Progenitor cell of endocrine pancreas (in vitro differentiated cells): ENCODE measurements at regions not wholly inside any gene's neighbourhood (a gene's known extent, or its start where the extent isn't known, plus 50 kb on each side); places are given as distances from the start of the nearest gene placed in this dataset.

Experiments
- DNase-seq: peaks from one replicate; pipeline ENCODE4 v3.0.0; 2021; ENCODE audit warnings: low spot score; ENCODE audit not compliant: unreplicated experiment
- H3K27ac Mint-ChIP-seq: 2 replicates; pipeline ENCODE4 v1.8.0; 2021; ENCODE audit warnings: mild to moderate bottlenecking, moderate library complexity, mixed read lengths
- H3K27me3 Mint-ChIP-seq: 2 replicates; pipeline ENCODE4 v1.8.0; 2021; ENCODE audit warnings: mixed read lengths
- H3K36me3 Mint-ChIP-seq: 2 replicates; pipeline ENCODE4 v1.8.0; 2022; ENCODE audit warnings: mixed read lengths; ENCODE audit not compliant: insufficient read depth
- H3K4me1 Mint-ChIP-seq: 2 replicates; pipeline ENCODE4 v1.8.0; 2021; ENCODE audit warnings: low read depth, mixed read lengths
- H3K4me3 Mint-ChIP-seq: 2 replicates; pipeline ENCODE4 v1.8.0; 2021; ENCODE audit warnings: low read depth, mild to moderate bottlenecking, moderate library complexity, mixed read lengths
- H3K9me3 Mint-ChIP-seq: 2 replicates; pipeline ENCODE4 v1.8.0; 2021; ENCODE audit warnings: low read depth, mixed read lengths
- TF ChIP-seq, protein P1 (sequence below): fragments of 200-600 bp; sonication (generic); IDR thresholded peaks from one replicate; pipeline ENCODE4 v1.5.0; 2021; ENCODE audit warnings: antibody characterized with exemption, mild to moderate bottlenecking; ENCODE audit not compliant: unreplicated experiment

DNA sequence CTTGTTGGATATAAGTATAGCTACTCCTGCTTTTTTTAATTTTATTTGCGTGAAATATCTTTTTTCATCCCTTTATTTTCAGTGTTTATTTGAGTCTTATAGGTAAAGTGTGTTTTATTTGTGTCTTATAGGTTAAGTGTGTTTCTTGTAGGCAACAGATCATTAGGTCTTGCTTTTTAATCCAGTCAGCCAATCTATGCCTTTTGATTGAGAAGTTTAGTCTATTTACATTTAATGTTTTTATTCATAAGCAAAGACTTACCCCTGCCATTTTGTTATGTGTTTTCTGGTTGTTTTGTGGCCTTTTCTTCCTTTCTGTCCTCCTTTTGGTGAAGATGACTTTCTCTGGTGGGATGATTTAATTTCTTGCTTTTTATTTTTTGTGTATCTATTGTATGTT, 232.0 kb downstream of the RAP2B start:
- no peak overlapping the region for H3K27ac Mint-ChIP-seq
- H3K4me1 Mint-ChIP-seq = no peaks in the 10 kb centered on the region
- no peaks in the 10 kb centered on the region for H3K27me3 Mint-ChIP-seq
- peaks cover 23% of the 10 kb centered on the region for H3K9me3 Mint-ChIP-seq
- no peak for DNase-seq
- no peak overlapping the region for H3K4me3 Mint-ChIP-seq
- peaks cover 3% of the 10 kb centered on the region for H3K36me3 Mint-ChIP-seq
- TF ChIP-seq, protein P1, sequence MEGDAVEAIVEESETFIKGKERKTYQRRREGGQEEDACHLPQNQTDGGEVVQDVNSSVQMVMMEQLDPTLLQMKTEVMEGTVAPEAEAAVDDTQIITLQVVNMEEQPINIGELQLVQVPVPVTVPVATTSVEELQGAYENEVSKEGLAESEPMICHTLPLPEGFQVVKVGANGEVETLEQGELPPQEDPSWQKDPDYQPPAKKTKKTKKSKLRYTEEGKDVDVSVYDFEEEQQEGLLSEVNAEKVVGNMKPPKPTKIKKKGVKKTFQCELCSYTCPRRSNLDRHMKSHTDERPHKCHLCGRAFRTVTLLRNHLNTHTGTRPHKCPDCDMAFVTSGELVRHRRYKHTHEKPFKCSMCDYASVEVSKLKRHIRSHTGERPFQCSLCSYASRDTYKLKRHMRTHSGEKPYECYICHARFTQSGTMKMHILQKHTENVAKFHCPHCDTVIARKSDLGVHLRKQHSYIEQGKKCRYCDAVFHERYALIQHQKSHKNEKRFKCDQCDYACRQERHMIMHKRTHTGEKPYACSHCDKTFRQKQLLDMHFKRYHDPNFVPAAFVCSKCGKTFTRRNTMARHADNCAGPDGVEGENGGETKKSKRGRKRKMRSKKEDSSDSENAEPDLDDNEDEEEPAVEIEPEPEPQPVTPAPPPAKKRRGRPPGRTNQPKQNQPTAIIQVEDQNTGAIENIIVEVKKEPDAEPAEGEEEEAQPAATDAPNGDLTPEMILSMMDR = no peak

DNA sequence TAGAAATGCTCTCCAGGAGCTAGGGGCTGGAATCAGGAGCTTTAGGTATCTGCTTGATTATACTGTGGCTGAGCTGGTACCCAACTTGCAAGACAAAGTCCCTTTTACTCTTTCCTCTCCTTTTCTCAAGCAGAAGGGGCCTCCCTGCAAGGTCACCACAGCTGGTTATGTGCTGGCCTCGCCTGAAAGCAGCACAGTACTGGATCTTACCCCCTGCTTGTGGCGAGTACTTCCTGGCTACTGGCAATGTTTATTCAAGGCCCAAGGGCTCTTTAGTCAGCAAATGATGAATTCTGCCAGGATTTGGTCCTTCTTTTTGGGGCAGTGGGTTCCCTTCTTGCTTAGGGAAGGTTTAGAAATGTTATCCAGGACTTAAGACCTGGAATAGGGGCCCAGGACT, 234.6 kb downstream of the RAP2B start:
- no peak for DNase-seq
- no peaks in the 10 kb centered on the region for H3K4me1 Mint-ChIP-seq
- TF ChIP-seq, protein P1 = no peak
- H3K36me3 Mint-ChIP-seq = peaks cover 3% of the 10 kb centered on the region
- no peaks in the 10 kb centered on the region for H3K27me3 Mint-ChIP-seq
- H3K9me3 Mint-ChIP-seq = peaks cover 23% of the 10 kb centered on the region
- H3K4me3 Mint-ChIP-seq = no peak overlapping the region
- no peak overlapping the region for H3K27ac Mint-ChIP-seq

DNA sequence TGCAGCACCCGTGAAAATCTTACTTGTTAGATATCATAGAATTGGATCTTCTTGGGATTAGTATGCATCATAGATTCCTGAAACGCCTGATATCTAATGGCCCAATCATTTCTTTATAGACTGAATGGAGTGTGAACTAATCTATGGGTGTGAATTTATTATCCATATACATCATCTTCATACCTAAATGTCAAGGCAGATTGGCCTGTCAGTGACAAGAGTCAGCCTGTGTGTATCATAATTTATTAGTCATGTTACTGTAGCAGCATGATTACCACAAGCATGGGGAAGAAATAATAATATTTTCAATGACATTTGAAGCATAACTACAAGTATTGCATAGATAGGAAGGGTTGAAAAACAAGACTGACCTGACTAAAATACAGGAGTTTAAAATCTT, 235.8 kb downstream of the RAP2B start:
- Mint-ChIP-seq H3K9me3 (peaks cover 16% of the 10 kb centered on the region), H3K4me3 (no peak overlapping the region), H3K27ac (no peak overlapping the region), H3K4me1 (no peaks in the 10 kb centered on the region), H3K36me3 (peaks cover 3% of the 10 kb centered on the region), H3K27me3 (no peaks in the 10 kb centered on the region)
- TF ChIP-seq, protein P1 = no peak
- DNase-seq = no peak

DNA sequence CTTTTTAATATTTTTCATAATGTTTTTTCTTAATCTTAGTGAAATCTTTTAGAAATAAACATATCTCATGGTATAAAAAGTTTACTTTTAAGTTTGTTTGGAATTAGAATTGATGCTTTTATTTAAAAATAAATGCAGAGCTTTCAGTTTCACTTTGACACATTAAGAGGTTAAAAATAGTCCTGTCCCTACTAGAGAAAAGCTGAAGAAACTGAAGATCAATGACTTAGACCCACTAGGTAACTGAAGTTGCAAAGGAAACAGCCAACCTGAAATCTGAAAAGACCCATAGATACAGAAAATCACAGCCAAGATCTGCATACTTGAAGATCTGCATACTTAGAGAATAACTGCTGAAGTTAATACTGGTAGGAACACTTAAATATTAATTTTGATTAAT, 237.6 kb downstream of the RAP2B start:
- no peaks in the 10 kb centered on the region for H3K27me3 Mint-ChIP-seq
- H3K4me3 Mint-ChIP-seq = no peak overlapping the region
- no peaks in the 10 kb centered on the region for H3K9me3 Mint-ChIP-seq
- no peak overlapping the region for H3K27ac Mint-ChIP-seq
- TF ChIP-seq, protein P1 = no peak
- DNase-seq = no peak
- no peaks in the 10 kb centered on the region for H3K36me3 Mint-ChIP-seq
- H3K4me1 Mint-ChIP-seq = no peaks in the 10 kb centered on the region

DNA sequence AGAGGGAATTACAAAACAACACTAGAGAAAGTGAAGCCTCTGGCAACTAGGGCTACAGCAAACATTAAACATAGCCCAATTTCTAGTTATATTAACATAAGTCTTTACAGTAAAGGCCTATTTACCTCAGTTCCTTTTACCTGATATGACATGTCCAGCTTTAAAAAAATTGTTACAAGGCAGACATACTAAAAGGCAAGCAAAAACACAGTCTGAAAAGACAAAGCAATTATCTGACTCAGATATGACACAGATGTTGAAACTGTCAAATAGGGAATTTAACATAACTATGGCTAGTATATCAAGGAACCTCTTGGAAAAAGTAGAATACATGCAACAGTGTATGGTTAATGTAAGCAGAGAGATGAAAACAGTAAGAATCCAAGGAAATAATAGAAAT, 238.6 kb downstream of the RAP2B start:
- Mint-ChIP-seq H3K4me1 (no peaks in the 10 kb centered on the region), H3K36me3 (no peaks in the 10 kb centered on the region), H3K27ac (no peak overlapping the region), H3K27me3 (no peaks in the 10 kb centered on the region), H3K4me3 (no peak overlapping the region), H3K9me3 (no peaks in the 10 kb centered on the region)
- TF ChIP-seq, protein P1 = no peak
- no peak for DNase-seq
